Aorta (tissue), 5 donors: ENCODE measurements at regions not wholly inside any gene's neighbourhood (a gene's known extent, or its start where the extent isn't known, plus 50 kb on each side); places are given as distances from the start of the nearest gene placed in this dataset.

Experiments used
- ATAC-seq: fragments of 200-7000 bp; cut with Tn5 transposase; one replicate; pipeline ENCODE4 v1.9.1; 2022; ENCODE audit warnings: moderate library complexity; ENCODE audit not compliant: low FRiP score
- DNase-seq, 2 donors: peaks; one replicate each; pipeline ENCODE4 v3.0.0-alpha.2; 2020
- H3K27ac ChIP-seq, 2 donors: one replicate each; pipeline ENCODE4 v1.5.1; 2013; ENCODE audit warnings: low read length in 2 of 2, mild to moderate bottlenecking in 2 of 2, moderate library complexity in 2 of 2, control low read depth in 1 of 2, inconsistent platforms in 1 of 2, low read depth in 1 of 2
- H3K27me3 ChIP-seq, 2 donors: one replicate each; pipeline ENCODE4 v1.6.1; 2013; ENCODE audit warnings: control low read depth in 1 of 2, low read length in 1 of 2, mild to moderate bottlenecking in 1 of 2, moderate library complexity in 1 of 2; ENCODE audit not compliant: insufficient read depth in 2 of 2, control insufficient read depth in 1 of 2
- H3K36me3 ChIP-seq, 2 donors: one replicate each; pipeline ENCODE4 v1.6.1; 2013; ENCODE audit warnings: control low read depth in 1 of 2, low read length in 1 of 2, mild to moderate bottlenecking in 1 of 2; ENCODE audit not compliant: insufficient read depth in 2 of 2, control insufficient read depth in 1 of 2
- H3K4me1 ChIP-seq, 2 donors: one replicate each; pipeline ENCODE4 v1.6.1; 2013; ENCODE audit warnings: low read length in 2 of 2, control low read depth in 1 of 2, mild to moderate bottlenecking in 1 of 2, moderate library complexity in 1 of 2; ENCODE audit not compliant: insufficient read depth in 2 of 2, control insufficient read depth in 1 of 2
- H3K4me3 ChIP-seq, 2 donors: one replicate each; pipeline ENCODE4 v1.5.1; 2013; ENCODE audit warnings: low read length in 2 of 2, control low read depth in 1 of 2, mild to moderate bottlenecking in 1 of 2
- H3K9me3 ChIP-seq: one replicate; pipeline ENCODE4 v1.6.1; 2013; ENCODE audit warnings: mild to moderate bottlenecking, low read length; ENCODE audit not compliant: control insufficient read depth
- WGBS, 2 donors: extraction: QIAGEN DNeasy Blood & Tissue Kit; methylation state at CpG; one replicate each; pipeline ENCODE4 v1.1.7; 2013; 5-methylcytosine and 5-hydroxymethylcytosine counted together
- intact Hi-C, 2 donors: fragments of 100-400 bp; cut with DNase I; formaldehyde crosslinking; loops; one replicate each; pipeline versions ENCODE4 v1.14.2 to v1.15.0; 2022
- donor health status: healthy with polysubstance abuse.
- donor health status: Bipolar disorder and iron deficiency.
- donor health status: DM: no; HTN: no; CAD: no.
- donor health status: DM: no; HTN: no; CAD: no.
- donor health status: DM: yes; HTN: yes; CAD: no.

GRCh38 chr5:66234241-66234640, 90.1 kb downstream of the SREK1 start:
- WGBS, 2 donors = 87 to 93% methylated on average over 7 to 8 of the region's 8 CpGs
- Histone ChIP-seq H3K4me1 (no peaks in the 10 kb centered on the region), H3K27ac (no peak overlapping the region), H3K36me3 (no peaks in the 10 kb centered on the region), H3K27me3 (no peaks in the 10 kb centered on the region), H3K9me3 (peaks cover 3% of the 10 kb centered on the region), H3K4me3 (no peak overlapping the region)
- intact Hi-C loops = no loop called here
- no peak for DNase-seq
- ATAC-seq = peak; percentile 53

- no peak overlapping the region for H3K27ac ChIP-seq
- WGBS, 2 donors = 83 to 88% methylated on average over 6 of the region's 6 CpGs
- no peak overlapping the region for H3K4me3 ChIP-seq
- ATAC-seq = no peak
- intact Hi-C loops = no loop called here
- H3K36me3 ChIP-seq = no peaks in the 10 kb centered on the region
- no peaks in the 10 kb centered on the region for H3K4me1 ChIP-seq
- no peaks in the 10 kb centered on the region for H3K27me3 ChIP-seq
- peaks cover 1% of the 10 kb centered on the region for H3K9me3 ChIP-seq
- DNase-seq = no peak
Observed at GRCh38 chr5:66238435-66238834, 94.3 kb downstream of the SREK1 start.

- Histone ChIP-seq H3K36me3 (no peaks in the 10 kb centered on the region), H3K4me1 (no peaks in the 10 kb centered on the region), H3K27ac (no peak overlapping the region), H3K27me3 (no peaks in the 10 kb centered on the region), H3K9me3 (peaks cover 4% of the 10 kb centered on the region), H3K4me3 (no peak overlapping the region)
- DNase-seq = no peak
- intact Hi-C loops = no loop called here
- WGBS, 2 donors = 69 to 85% methylated on average over 1 of the region's 1 CpG
- no peak for ATAC-seq
Observed at GRCh38 chr5:66239034-66239433, 94.9 kb downstream of the SREK1 start.

GRCh38 chr5:66241136-66241825, 97.2 kb downstream of the SREK1 start:
- ATAC-seq (no peak), DNase-seq (no peak)
- H3K27me3 ChIP-seq = no peaks in the 10 kb centered on the region
- H3K4me1 ChIP-seq = no peaks in the 10 kb centered on the region
- no peak overlapping the region for H3K4me3 ChIP-seq
- intact Hi-C loops = no loop called here
- peaks cover 4% of the 10 kb centered on the region for H3K9me3 ChIP-seq
- 89 to 90% methylated on average over 12 of the region's 12 CpGs for WGBS, 2 donors
- H3K36me3 ChIP-seq = no peaks in the 10 kb centered on the region
- H3K27ac ChIP-seq = no peak overlapping the region

GRCh38 chr5:66242050-66242715, 98.1 kb downstream of the SREK1 start:
- no peak overlapping the region for H3K27ac ChIP-seq
- intact Hi-C loops = no loop called here
- H3K4me1 ChIP-seq = no peaks in the 10 kb centered on the region
- no peaks in the 10 kb centered on the region for H3K36me3 ChIP-seq
- H3K27me3 ChIP-seq = no peaks in the 10 kb centered on the region
- whole genome bisulfite sequencing, 2 donors = 93 to 95% methylated on average over 5 of the region's 5 CpGs
- no peak for DNase-seq
- no peak for ATAC-seq
- peaks cover 4% of the 10 kb centered on the region for H3K9me3 ChIP-seq
- no peak overlapping the region for H3K4me3 ChIP-seq

GRCh38 chr5:66246608-66247007, 102.5 kb downstream of the SREK1 start:
- intact Hi-C loops = no loop called here
- Histone ChIP-seq H3K27me3 (no peaks in the 10 kb centered on the region), H3K27ac (no peak overlapping the region), H3K9me3 (peaks cover 2% of the 10 kb centered on the region), H3K4me1 (no peaks in the 10 kb centered on the region), H3K4me3 (no peak overlapping the region), H3K36me3 (no peaks in the 10 kb centered on the region)
- no peak for ATAC-seq
- DNase-seq = no peak
- WGBS, 2 donors = 69 to 73% methylated on average over 6 of the region's 6 CpGs

- 72 to 76% methylated on average over 4 of the region's 4 CpGs for WGBS, 2 donors
Observed at GRCh38 chr5:66247176-66247960, 103.3 kb downstream of the SREK1 start.

GRCh38 chr5:66248874-66249273, 104.8 kb downstream of the SREK1 start:
- intact Hi-C loops = no loop called here
- WGBS, 2 donors = 66 to 77% methylated on average over 2 of the region's 2 CpGs

More at GRCh38 chr5:66247176-66247960, 103.3 kb downstream of the SREK1 start:
- Histone ChIP-seq H3K4me3 (no peak overlapping the region), H3K36me3 (no peaks in the 10 kb centered on the region), H3K4me1 (no peaks in the 10 kb centered on the region), H3K27ac (no peak overlapping the region), H3K27me3 (no peaks in the 10 kb centered on the region), H3K9me3 (peaks cover 2% of the 10 kb centered on the region)
- DNase-seq (no peak), ATAC-seq (no peak)
- intact Hi-C loops = no loop called here

More at GRCh38 chr5:66248874-66249273, 104.8 kb downstream of the SREK1 start:
- ATAC-seq = no peak
- H3K9me3 ChIP-seq = peaks cover under 1% of the 10 kb centered on the region
- H3K36me3 ChIP-seq = no peaks in the 10 kb centered on the region
- no peak overlapping the region for H3K4me3 ChIP-seq
- no peaks in the 10 kb centered on the region for H3K27me3 ChIP-seq
- H3K27ac ChIP-seq = no peak overlapping the region
- no peak for DNase-seq
- no peaks in the 10 kb centered on the region for H3K4me1 ChIP-seq
